HG02840 (cell line): ENCODE measurements at regions not wholly inside any gene's neighbourhood (a gene's known extent, or its start where the extent isn't known, plus 50 kb on each side); places are given as distances from the start of the nearest gene placed in this dataset.

ENCODE experiments used
- ATAC-seq: cut with Tn5 transposase; IDR thresholded peaks from one replicate; pipeline ENCODE4 v1.9.1; 2021; ENCODE audit warnings: mild to moderate bottlenecking, moderate library complexity, moderate number of reproducible peaks; ENCODE audit not compliant: unreplicated experiment, low FRiP score

DNA sequence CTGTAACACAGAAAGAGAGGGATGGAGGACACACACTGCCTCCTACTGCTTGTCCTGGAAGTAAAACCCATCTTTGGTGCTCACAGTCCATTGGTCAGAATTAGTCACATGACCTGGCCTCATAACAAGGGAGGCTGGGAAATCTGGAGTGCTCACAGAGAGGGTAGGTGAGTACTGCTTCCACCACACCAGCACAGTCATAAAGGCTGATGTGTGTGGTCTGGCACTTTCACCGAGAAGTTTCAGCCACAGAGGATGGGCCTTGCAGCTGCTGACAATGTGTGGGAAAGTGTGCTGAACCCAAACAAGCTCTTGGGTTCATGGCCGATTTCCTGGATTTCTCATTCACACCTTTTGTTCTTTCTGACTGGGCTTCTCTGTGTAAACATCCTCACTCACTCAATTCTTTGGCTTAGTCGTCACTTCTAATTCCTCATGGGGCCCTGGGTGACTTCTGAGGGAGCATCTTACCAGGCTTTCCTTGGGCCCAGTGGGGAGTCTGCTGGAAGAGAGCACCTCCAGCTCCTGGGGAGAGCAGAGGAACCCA lies 100.7 kb downstream of the ASB7 start:
- peak; percentile 94 for ATAC-seq

- ATAC-seq, result no peak
Measured at GRCh38 chr15:100703671-100704070, 101.3 kb downstream of the ASB7 start.

- no peak for ATAC-seq
Measured at GRCh38 chr15:100704281-100705055, 102.1 kb downstream of the ASB7 start.

DNA sequence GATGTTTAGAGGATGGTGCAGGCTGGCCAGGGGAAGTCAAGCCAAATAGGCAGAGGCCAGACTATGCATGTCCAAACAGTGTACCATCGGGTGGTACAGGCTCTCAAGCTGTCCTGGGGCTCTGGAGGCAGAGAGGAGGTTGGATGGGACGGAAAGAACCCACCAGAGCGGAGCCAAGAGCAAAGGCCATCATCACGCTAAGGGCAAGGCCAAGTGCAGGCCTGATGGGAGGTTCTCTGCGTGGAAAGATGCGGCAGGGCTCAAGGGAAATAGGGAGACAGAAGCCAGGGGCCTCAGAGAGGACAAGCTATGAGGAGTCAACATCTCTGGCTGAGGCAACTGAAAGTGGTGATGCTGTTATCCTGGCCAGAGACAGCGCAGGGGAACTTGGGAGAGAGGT lies 102.7 kb downstream of the ASB7 start:
- no peak for ATAC-seq

DNA sequence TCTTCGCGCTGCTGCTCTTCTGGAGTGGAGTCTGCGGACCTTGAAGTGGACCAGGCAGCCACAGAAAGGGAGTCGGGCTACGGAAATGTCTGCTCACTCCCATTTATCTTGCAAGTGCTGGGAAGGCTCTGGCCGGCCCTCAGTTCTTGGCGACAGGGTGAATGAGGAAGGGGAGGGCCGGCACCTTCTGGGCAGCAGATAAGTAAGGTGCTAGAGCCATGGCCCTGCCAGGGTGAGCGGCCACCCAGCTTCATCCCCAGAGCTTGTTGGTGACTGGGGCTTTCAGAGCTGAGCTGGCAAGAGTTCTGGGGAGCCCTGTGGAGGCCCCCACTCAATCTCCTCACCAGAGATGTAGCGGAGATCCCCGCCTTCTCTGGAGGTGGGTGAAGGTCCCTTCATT lies 103.5 kb downstream of the ASB7 start:
- ATAC-seq, result no peak

DNA sequence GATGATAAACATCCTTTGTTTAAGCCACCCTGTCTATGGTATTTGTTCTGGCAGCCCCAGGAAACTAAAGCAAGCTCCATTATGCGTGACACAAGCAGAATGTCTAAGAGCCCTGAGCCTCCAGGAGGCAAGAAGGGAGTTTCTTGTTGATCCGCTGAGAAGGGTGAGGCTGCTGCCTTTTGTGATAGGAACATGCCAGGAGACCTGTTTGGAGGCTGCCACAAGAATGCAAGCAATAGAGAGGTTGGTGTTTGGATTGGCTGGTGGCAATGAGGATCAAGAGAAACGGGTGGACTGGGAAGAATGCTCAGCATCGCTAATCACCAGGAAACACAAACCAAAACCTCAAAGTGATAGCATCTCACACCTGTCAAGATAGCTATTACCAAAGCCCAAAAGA lies 104.8 kb downstream of the ASB7 start:
- no peak for ATAC-seq

GRCh38 chr15:100708916-100709315 lies 106.5 kb downstream of the ASB7 start:
- ATAC-seq, result no peak

- ATAC-seq, result no peak
Measured at GRCh38 chr15:100710222-100710621, 107.8 kb downstream of the ASB7 start.

GRCh38 chr15:100710744-100711515 lies 108.5 kb downstream of the ASB7 start:
- ATAC-seq, result no peak

GRCh38 chr15:100711516-100712021 lies 109.2 kb downstream of the ASB7 start:
- no peak for ATAC-seq

GRCh38 chr15:100712226-100712625 lies 109.8 kb downstream of the ASB7 start:
- ATAC-seq, result no peak

DNA sequence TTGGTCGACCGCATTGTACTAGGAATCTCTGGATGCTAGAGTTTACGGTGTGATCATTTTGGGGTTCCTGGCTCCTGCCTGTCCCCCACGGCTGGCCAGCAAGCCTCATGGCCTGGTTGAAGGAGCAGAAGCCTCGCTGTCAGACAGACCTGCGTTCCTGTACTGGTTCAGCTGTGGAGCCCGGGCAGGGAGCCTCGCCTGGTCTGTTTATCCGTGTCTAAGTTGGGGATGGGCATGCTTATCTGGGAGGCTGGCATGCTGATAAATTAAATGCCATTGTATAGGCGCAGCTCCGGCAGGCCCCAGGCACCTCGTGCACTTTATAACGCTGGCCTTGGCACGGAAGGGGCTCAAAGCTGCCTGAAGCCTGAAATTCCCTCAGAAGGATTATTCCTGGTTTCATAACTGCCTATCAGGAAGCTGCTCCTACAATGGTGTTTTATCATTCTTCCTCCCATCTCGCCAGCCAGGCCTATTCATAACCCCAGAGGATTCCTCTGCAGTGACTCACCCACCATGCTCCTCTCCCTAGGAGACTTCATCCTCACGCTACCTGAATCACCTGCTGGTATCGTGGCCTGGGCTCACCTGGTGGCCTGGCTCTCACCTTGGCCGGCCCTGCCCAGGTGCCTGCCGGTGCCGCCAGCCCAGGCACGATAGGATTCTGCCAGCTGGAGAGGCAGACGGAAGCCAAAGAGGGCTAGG lies 110.9 kb downstream of the ASB7 start:
- no peak for ATAC-seq

DNA sequence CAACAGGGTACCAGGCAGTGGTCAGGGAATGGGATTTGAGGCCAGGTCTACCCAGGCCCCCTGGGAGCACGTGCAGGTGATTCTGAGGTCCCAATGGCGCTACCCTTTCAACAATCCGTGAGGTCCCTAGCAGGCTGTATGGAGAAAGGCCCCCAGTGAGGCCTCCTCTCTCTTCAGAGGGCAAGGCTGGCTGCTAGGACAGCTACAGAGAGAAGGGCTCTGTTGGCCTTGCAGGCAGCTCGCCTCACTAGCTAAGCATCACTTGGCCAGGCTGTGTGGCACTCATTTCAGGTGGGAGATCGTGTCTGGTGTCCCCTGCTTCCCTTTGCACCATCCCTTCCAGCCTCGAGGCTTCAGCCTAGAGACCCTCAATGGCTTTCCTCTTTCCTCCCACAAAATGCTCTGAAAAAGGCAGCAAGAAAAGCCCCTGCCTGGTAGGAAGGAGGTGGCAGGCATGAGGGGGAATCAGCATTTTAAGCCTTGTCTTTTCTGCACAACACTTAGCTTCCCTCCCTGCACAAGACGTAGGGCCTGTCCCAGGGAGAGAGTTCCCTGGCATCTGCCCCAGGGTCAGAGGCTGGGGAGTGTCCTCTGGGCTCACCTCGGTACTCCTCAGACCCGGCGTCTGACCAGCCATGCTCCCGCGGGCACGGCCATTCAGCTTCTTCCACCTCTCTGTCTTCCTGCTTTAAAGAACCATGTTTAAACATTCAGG lies 111.8 kb downstream of the ASB7 start:
- ATAC-seq, result no peak

GRCh38 chr15:100714749-100715342 lies 112.5 kb downstream of the ASB7 start:
- no peak for ATAC-seq

DNA sequence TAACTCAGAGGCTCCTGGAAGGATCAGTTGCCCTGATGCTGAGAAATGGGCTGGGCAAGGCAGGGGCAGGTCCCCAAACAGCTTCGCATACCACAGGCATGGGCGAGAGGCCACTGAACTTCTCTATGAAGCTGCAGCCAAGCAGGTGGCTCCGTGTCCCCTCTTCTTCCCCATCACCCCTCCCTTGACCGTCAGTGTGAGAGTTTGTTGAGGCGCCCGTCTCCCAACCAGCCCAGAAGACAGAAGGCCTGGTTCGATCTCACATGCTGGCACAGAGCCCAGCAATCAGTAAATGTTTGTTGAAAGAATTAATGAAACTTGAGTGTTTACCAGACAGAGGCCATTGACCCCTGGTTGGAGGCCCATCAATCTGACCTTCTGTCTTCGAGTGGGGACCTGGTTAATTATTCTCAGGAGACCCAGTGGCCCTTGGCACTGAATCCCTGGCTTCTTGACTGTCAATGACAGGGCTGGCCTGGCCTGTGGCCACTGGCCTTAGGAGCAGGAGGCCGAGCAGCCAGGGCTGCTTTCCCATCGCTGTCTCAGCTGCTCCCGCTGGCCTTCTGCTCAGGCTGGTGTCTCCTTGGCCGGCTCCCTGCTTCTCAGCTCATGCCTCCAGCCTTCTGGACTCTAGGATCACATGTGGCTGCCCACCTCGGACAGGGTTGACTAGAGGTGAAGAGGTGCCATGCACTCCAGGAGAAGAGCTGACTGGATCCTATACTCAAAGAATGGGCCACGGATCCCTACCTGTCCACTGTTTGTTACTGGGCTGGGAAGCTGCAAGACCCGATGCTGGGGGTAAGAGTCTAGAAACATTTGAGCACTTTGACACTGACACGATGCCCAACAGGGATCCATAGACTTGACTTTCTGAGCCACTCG lies 113.4 kb downstream of the ASB7 start:
- no peak for ATAC-seq

- no peak for ATAC-seq
Measured at GRCh38 chr15:100716456-100717085, 114.2 kb downstream of the ASB7 start.

- ATAC-seq, result no peak
Measured at GRCh38 chr15:100717596-100717995, 115.2 kb downstream of the ASB7 start.
